Motor neuron (in vitro differentiated cells): ENCODE measurements at regions not wholly inside any gene's neighbourhood (a gene's known extent, or its start where the extent isn't known, plus 50 kb on each side); places are given as distances from the start of the nearest gene placed in this dataset.
A peak's percentile ranks its signal among the peaks of the same experiment; 100 is the strongest.
"Not testable (repeated sequence)": the region's sequence is repeated elsewhere in the genome, so short reads cannot be mapped to it uniquely, and the experiment has no call there.

ENCODE experiments used
- ATAC-seq, 8 experiments: fragments of 200-7000 bp; cut with Tn5 transposase; replicated peaks in 6 of 8; 2 replicates each; pipeline ENCODE4 v1.8.0; 2021; ENCODE audit warnings: mild to moderate bottlenecking in 8 of 8, moderate library complexity in 8 of 8
- H3K27ac ChIP-seq, 2 donors: fragments of 250-450 bp; sonication (Bioruptor Pico); 2 replicates each; pipeline ENCODE4 v1.9.0; 2021; ENCODE audit warnings: antibody characterized with exemption in 2 of 2, mild to moderate bottlenecking in 2 of 2, moderate library complexity in 1 of 2
- H3K4me1 ChIP-seq, 2 donors: fragments of 250-450 bp; sonication (Bioruptor Pico); replicated peaks in 1 of 2; 2 replicates each; pipeline ENCODE4 v1.6.1; 2021; ENCODE audit warnings: antibody characterized with exemption in 2 of 2, mild to moderate bottlenecking in 2 of 2, moderate library complexity in 1 of 2
- H3K4me3 ChIP-seq, 5 donors: fragments of 250-450 bp; sonication (Bioruptor Pico); 2 replicates each; pipeline ENCODE4 v1.9.0; 2021; ENCODE audit warnings: antibody characterized with exemption in 5 of 5, mild to moderate bottlenecking in 5 of 5, moderate library complexity in 4 of 5
- WGBS, 10 experiments: fragments of 450-650 bp; shearing (Covaris generic); methylation state at CpG; one replicate each; pipeline ENCODE4 v1.0.0; 2022; 5-methylcytosine and 5-hydroxymethylcytosine counted together
- in situ Hi-C, 9 experiments: fragments of 400-800 bp; cut with MboI; loops; one replicate each; pipeline ENCODE4 v1.15.0; 2021; ENCODE audit warnings: low sequenced_read_pairs in 9 of 9, low pct_unique_long_range_greater_than_20kb in 2 of 9; ENCODE audit not compliant: unreplicated experiment in 9 of 9

- Histone ChIP-seq H3K4me3 (no peak overlapping the region), H3K27ac (no peak overlapping the region), H3K4me1 (no peaks in the 10 kb centered on the region)
- in situ Hi-C loops, result no loop called here
- 0 to 100% (median 78%) methylated on average over 1 of the region's 1 CpG; no CpG with 5 or more reads in 1 of the 10 experiments for WGBS, 10 experiments
- ATAC-seq, result no peak
Observed at GRCh38 chr2:14867853-14868252, 235.3 kb downstream of the LRATD1 start.

DNA sequence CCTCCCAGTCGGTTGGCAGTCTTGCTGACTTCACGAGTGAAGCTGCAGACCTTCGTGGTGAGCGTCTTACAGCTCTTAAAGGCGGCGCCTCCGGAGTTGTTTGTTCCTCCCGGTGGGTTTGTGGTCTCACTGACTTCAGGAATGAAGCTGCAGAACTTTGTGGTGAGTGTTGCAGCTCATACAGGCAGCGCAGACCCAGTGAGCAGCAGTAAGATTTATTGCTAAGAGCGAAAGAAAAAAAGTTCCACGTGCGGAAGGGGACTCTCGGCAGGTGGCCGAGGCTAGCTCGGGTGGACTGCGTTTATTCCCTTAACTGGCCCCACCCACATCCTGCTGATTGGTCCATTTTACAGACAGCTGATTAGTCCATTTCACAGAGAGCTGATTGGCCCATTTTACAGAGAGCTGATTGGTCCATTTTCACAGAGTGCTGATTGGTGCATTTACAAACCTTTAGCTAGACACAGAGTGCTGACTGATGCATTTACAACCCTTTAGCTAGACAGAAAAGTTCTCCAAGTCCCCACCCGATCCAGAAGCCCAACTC, 240.3 kb downstream of the LRATD1 start:
- Histone ChIP-seq H3K4me1 (no peaks in the 10 kb centered on the region), H3K27ac (no peak overlapping the region), H3K4me3 (no peak overlapping the region)
- in situ Hi-C loops, result no loop called here
- 30 to 93% (median 53%) methylated on average over 2 to 12 of the region's 17 CpGs; no CpG with 5 or more reads in 5 of the 10 experiments for WGBS, 10 experiments
- ATAC-seq, result no peak

DNA sequence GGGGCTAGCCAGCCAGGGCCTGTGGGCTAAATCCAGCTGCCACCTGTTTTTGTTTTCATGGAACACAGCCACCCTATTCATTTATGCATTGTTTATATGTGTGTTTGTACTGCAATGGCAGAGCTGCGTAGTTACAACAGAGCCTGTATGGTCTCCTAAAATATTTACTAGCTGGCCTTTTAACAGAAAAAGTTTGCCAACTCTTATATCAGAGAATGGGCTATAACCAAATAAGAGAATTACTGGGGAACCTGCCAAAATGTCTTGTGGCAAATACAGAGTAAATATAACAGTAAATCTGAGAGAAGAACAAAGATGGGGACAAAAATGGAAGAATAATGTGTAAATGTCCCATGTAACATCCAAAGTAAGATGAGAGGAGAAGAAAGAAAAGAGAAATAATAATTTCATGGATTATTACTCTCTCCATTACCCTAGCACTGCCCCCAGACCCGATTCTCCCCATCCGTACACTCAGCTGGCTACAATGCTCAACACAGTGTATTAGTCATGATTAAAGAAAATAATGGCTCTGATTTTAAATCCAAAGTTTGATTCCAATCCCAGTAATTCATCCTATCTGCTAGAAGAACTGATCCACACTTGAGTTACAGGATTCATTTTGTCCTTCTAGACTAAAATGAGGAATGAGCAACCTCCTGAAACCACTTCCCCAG, 249.3 kb downstream of the LRATD1 start:
- in situ Hi-C loops, result no loop called here
- no peak overlapping the region for H3K27ac ChIP-seq
- no peak overlapping the region for H3K4me3 ChIP-seq
- 6 to 100% (median 74%) methylated on average over 1 to 3 of the region's 3 CpGs for WGBS, 10 experiments
- H3K4me1 ChIP-seq, result no peaks in the 10 kb centered on the region
- ATAC-seq, result peak in 1 of 8 experiments; percentile 44

- no peak for ATAC-seq
- H3K4me3 ChIP-seq, result no peak overlapping the region
- in situ Hi-C loops, result no loop called here
- H3K4me1 ChIP-seq, result no peaks in the 10 kb centered on the region
- H3K27ac ChIP-seq, result no peak overlapping the region
- 21 to 86% (median 68%) methylated on average over 1 to 2 of the region's 2 CpGs; no CpG with 5 or more reads in 2 of the 10 experiments for WGBS, 10 experiments
Observed at GRCh38 chr2:14884651-14885050, 252.1 kb downstream of the LRATD1 start.

GRCh38 chr2:14891546-14891945, 259.0 kb downstream of the LRATD1 start:
- WGBS, 10 experiments, result 30 to 100% (median 98%) methylated on average over 1 to 3 of the region's 3 CpGs
- Histone ChIP-seq H3K27ac (no peak overlapping the region), H3K4me3 (no peak overlapping the region), H3K4me1 (no peaks in the 10 kb centered on the region)
- in situ Hi-C loops, result no loop called here
- ATAC-seq, result no peak

- in situ Hi-C loops, result no loop called here
- peak in 3 of 8 experiments; percentile 58 to 69 (median 68) for ATAC-seq
- H3K27ac ChIP-seq, result peak overlapping the region in 1 of 2 donors; percentile 53
- 9 to 100% (median 65%) methylated on average over 1 to 9 of the region's 9 CpGs for WGBS, 10 experiments
- peaks cover 0 to 7% of the 10 kb centered on the region in 2 donors for H3K4me1 ChIP-seq
- no peak overlapping the region for H3K4me3 ChIP-seq
Observed at GRCh38 chr2:14896330-14897030, 264.0 kb downstream of the LRATD1 start.

DNA sequence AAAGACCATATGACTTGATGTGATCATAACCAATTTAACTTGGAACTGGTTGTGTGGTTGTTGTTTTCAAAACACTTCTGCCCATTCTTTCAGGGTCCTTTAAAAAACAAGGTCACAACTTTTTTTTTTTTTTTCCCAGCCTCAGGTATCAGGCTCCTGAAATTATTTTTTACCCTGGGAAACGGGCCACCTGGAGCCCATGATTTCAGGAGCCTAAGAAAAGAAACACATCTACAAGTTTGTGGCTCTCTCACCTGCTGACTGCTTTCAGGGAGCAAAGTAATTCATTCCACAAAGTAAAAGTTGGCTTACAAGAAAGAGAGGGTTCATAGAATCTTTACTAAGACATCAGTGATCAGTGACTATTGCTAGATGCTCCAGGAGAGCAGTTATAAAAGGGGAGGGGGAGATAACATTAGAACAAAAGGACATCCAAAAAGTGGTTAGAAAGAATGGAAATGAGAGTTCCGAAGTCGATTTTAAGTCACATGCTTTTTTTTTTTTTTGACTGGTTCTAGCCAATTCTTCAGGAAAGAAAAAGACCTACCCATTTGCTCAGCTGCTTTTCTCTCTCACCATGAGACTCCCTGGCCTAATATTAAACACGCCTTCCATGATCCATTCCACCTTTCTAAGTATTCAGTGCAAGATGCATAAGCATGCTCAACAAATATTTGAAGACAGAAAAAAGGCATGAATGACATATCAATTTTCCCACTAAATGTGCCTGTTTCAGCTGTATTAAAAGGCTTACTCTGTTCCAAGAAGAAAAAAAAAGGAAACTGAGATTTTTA, 267.3 kb downstream of the LRATD1 start:
- in situ Hi-C loops, result loop anchor here in 1 of 9 experiments (25.0 kb wide), 1 partner anchor 687 kb away; the partner anchor contains the start of gene DDX1
- ATAC-seq, result no peak
- H3K27ac ChIP-seq, result no peak overlapping the region
- H3K4me1 ChIP-seq, result peaks cover 0 to 7% of the 10 kb centered on the region in 2 donors
- H3K4me3 ChIP-seq, result no peak overlapping the region
- 3 to 93% (median 63%) methylated on average over 2 to 4 of the region's 4 CpGs; no CpG with 5 or more reads in 1 of the 10 experiments for WGBS, 10 experiments

DNA sequence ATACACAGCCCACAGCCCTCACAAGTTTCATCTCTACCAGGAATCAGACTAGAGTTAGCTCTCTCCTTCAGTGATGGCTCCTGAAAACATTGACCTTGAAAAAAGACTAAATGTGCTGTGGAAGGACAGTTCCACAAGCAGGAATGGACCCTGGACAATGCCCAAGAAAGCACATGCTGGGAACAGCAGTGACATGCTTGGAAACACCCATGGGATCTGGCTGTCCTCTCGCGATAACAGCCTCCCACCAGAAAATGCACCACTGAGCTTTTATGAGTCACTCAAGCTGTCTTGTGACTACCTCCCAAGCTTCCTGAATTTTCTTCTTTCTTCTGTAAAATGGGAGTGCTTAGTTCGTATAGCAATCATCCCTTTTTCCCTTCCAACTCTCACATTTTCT, 269.2 kb downstream of the LRATD1 start:
- in situ Hi-C loops, result loop anchor here in 1 of 9 experiments (25.0 kb wide), 1 partner anchor 686 kb away; the partner anchor contains the start of gene DDX1
- WGBS, 10 experiments, result 28 to 100% (median 96%) methylated on average over 1 to 3 of the region's 3 CpGs; no CpG with 5 or more reads in 2 of the 10 experiments
- Histone ChIP-seq H3K27ac (no peak overlapping the region), H3K4me1 (peaks cover 0 to 7% of the 10 kb centered on the region in 2 donors), H3K4me3 (no peak overlapping the region)
- ATAC-seq, result no peak

GRCh38 chr2:14902953-14903352, 270.4 kb downstream of the LRATD1 start:
- no peak for ATAC-seq
- Histone ChIP-seq H3K4me1 (no peaks in the 10 kb centered on the region), H3K4me3 (no peak overlapping the region), H3K27ac (no peak overlapping the region)
- WGBS, 10 experiments, result 8 to 100% (median 57%) methylated on average over 1 of the region's 1 CpG; no CpG with 5 or more reads in 3 of the 10 experiments
- in situ Hi-C loops, result loop anchor here in 1 of 9 experiments (25.0 kb wide), 1 partner anchor 684 kb away; the partner anchor contains the start of gene DDX1

- in situ Hi-C loops, result loop anchor here in 1 of 9 experiments (25.0 kb wide), 1 partner anchor 683 kb away; the partner anchor contains the start of gene DDX1
- Histone ChIP-seq H3K4me1 (peaks cover 3 to 7% of the 10 kb centered on the region in 2 donors), H3K4me3 (no peak overlapping the region), H3K27ac (no peak overlapping the region)
- 32 to 100% (median 80%) methylated on average over 2 to 12 of the region's 15 CpGs; no CpG with 5 or more reads in 1 of the 10 experiments for WGBS, 10 experiments
- peak in 2 of 8 experiments; percentile 53 to 89 for ATAC-seq
Observed at GRCh38 chr2:14903709-14904374, 271.3 kb downstream of the LRATD1 start.

DNA sequence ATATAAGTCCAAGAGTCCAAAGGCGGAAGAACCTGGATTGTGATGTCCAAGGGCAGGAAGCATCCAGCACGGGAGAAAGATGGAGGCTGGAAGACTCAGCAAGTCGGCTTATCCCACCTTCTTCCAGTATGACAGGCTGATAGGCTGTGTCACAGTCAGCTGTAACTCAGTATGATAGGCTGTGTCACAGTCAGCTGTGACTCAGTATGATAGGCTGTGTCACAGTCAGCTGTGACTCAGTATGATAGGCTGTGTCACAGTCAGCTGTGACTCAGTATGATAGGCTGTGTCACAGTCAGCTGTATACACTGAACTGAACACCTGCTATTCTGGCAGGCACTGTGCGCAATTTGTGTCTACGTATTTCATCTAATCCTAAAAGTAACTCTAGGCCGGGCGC, 271.9 kb downstream of the LRATD1 start:
- not testable (repeated sequence) for ATAC-seq, H3K4me1 ChIP-seq, H3K27ac ChIP-seq, H3K4me3 ChIP-seq
- 76 to 100% (median 96%) methylated on average over 1 to 3 of the region's 7 CpGs; no CpG with 5 or more reads in 3 of the 10 experiments for WGBS, 10 experiments
- in situ Hi-C loops, result loop anchor here in 1 of 9 experiments (25.0 kb wide), 1 partner anchor 683 kb away; the partner anchor contains the start of gene DDX1

DNA sequence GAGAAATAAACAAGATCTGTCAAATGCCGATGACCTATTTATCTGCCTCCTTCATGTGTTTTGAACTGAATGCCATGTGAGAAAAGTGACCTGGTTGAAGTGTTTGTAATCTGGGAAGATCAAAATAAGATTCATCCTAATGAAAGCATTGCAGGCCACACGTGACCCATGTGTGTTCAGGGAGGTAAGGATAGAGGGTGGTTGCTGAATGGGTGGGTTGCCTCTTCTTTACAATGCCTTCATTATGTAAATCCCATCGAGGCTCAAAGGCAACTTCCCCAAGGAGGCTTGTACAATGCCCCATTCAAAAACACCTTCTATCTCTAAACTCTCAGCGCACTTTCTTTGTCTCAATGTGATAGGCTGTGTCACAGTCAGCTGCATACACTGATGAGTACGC, 273.1 kb downstream of the LRATD1 start:
- in situ Hi-C loops, result loop anchor here in 1 of 9 experiments (25.0 kb wide), 1 partner anchor 682 kb away; the partner anchor contains the start of gene DDX1
- WGBS, 10 experiments, result 25 to 100% (median 59%) methylated on average over 1 to 4 of the region's 5 CpGs; no CpG with 5 or more reads in 2 of the 10 experiments
- peaks cover 3 to 7% of the 10 kb centered on the region in 2 donors for H3K4me1 ChIP-seq
- H3K27ac ChIP-seq, result no peak overlapping the region
- no peak for ATAC-seq
- H3K4me3 ChIP-seq, result no peak overlapping the region
